PC-3 (cell line): ENCODE measurements at regions not wholly inside any gene's neighbourhood (a gene's known extent, or its start where the extent isn't known, plus 50 kb on each side); places are given as distances from the start of the nearest gene placed in this dataset.

Experiments used
- ATAC-seq: fragments of 200-7000 bp; cut with Tn5 transposase; 2 replicates; pipeline ENCODE4 v1.9.1; 2020; ENCODE audit warnings: mild to moderate bottlenecking, moderate library complexity
- BruUV-seq: library from RNA; stranded (reverse); fragments of 400-500 nt; replicated peaks from 2 replicates; lab custom pipeline; 2021; lab: Mats Ljungman, UMichigan
- CTCF ChIA-PET: fragments of 300-600 bp; sonication (Branson Sonifier 250); formaldehyde crosslinking; loops from one replicate; lab custom pipeline; 2022; ENCODE audit warnings: antibody characterized with exemption; lab: Charles Lee
- POLR2A ChIA-PET: fragments of 300-600 bp; sonication (Branson Sonifier 250); formaldehyde crosslinking; loops from one replicate; lab custom pipeline; 2022; ENCODE audit warnings: antibody characterized with exemption; ENCODE audit not compliant: unreplicated experiment; lab: Charles Lee
- DNase-seq: peaks from one replicate; pipeline ENCODE4 v3.0.0-alpha.2; 2015
- H2AFZ ChIP-seq: fragments of 300-600 bp; sonication (generic); 2 replicates; pipeline ENCODE4 v1.6.0; 2016; ENCODE audit warnings: antibody characterized with exemption, low read length
- H3F3A ChIP-seq: fragments of 300-600 bp; sonication (generic); one replicate; pipeline ENCODE4 v1.6.0; 2017; ENCODE audit warnings: antibody characterized with exemption, low read length, control low read depth, mild to moderate bottlenecking; ENCODE audit not compliant: unreplicated experiment
- H3K27ac ChIP-seq: fragments of 300-600 bp; sonication (generic); 2 replicates; pipeline ENCODE4 v1.5.1; 2016; ENCODE audit warnings: mild to moderate bottlenecking, low read length
- H3K27me3 ChIP-seq: fragments of 300-600 bp; sonication (generic); 2 replicates; pipeline ENCODE4 v1.6.1; 2016; ENCODE audit warnings: low read length, mixed read lengths
- H3K36me3 ChIP-seq: fragments of 300-600 bp; sonication (generic); 2 replicates; pipeline ENCODE4 v1.6.1; 2016; ENCODE audit warnings: low read depth, mixed run types, low read length, mixed read lengths
- H3K4me1 ChIP-seq: fragments of 300-600 bp; sonication (generic); 2 replicates; pipeline ENCODE4 v1.5.1; 2016; ENCODE audit warnings: low read length; ENCODE audit not compliant: insufficient read depth
- H3K4me2 ChIP-seq: fragments of 300-600 bp; sonication (generic); 2 replicates; pipeline ENCODE4 v1.6.0; 2016; ENCODE audit warnings: low read length
- H3K4me3 ChIP-seq: fragments of 300-600 bp; sonication (generic); 2 replicates; pipeline ENCODE4 v1.5.1; 2016; ENCODE audit warnings: mild to moderate bottlenecking, low read length, mixed read lengths
- H3K79me2 ChIP-seq: fragments of 300-600 bp; sonication (generic); 2 replicates; pipeline ENCODE4 v1.6.1; 2017; ENCODE audit warnings: low read length, mixed read lengths
- H3K9ac ChIP-seq: fragments of 300-600 bp; sonication (generic); 2 replicates; pipeline ENCODE4 v1.6.0; 2016; ENCODE audit warnings: mild to moderate bottlenecking, low read length
- H3K9me2 ChIP-seq: fragments of 300-600 bp; sonication (generic); replicated peaks from 2 replicates; pipeline ENCODE4 v1.6.1; 2016; ENCODE audit warnings: mixed run types, low read length, mixed read lengths
- H3K9me3 ChIP-seq: fragments of 300-600 bp; sonication (generic); 2 replicates; pipeline ENCODE4 v1.6.1; 2016; ENCODE audit warnings: low read length, mixed read lengths
- H4K20me1 ChIP-seq: fragments of 300-600 bp; sonication (generic); 2 replicates; pipeline ENCODE4 v1.6.1; 2016; ENCODE audit warnings: low read length, mixed read lengths
- EZH2 ChIP-seq: fragments of 300-600 bp; sonication (generic); IDR thresholded peaks from one replicate; pipeline ENCODE4 v1.6.1; 2017; ENCODE audit warnings: antibody characterized with exemption, mild to moderate bottlenecking, low read length; ENCODE audit not compliant: unreplicated experiment
- EZH2phosphoT487 ChIP-seq: fragments of 300-600 bp; sonication (generic); IDR thresholded peaks from 2 replicates; pipeline ENCODE4 v1.6.1; 2018; ENCODE audit warnings: mild to moderate bottlenecking, antibody characterized with exemption, low read length, borderline replicate concordance
- intact Hi-C: fragments of 100-400 bp; cut with micrococcal nuclease; formaldehyde crosslinking; loops from 2 replicates; pipeline ENCODE4 v1.9.0; 2023
- TF ChIP-seq, protein P1 (sequence below): fragments of 300-600 bp; sonication (generic); conservative IDR thresholded peaks from 2 replicates; pipeline ENCODE4 v1.5.1; 2017; ENCODE audit warnings: antibody characterized with exemption, low read depth, mild to moderate bottlenecking, low read length

DNA sequence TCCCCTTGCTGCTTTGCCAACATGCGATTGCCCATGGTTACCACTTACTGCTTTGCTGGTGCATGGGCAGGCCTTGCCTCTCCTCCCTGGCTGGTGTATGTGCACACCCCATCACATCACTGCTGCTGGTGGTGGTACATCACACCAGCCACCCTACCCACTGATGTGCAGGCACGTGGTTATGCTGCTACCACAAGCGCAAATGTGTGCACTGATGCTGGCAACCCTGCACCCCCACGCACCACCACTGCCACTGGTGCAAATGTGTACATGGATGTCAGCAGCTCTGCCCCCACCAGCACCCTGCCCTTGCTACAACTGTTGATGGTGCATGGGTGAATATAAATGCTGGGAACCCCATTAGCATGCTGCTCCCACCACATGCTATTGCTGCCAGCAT, 261.7 kb downstream of the AEBP2 start:
- no peaks in the 10 kb centered on the region for H3K36me3 ChIP-seq
- ATAC-seq (no peak), DNase-seq (no peak)
- ChIA-PET POLR2A (no interaction called here), CTCF (no interaction called here)
- intact Hi-C loops: no loop called here
- H4K20me1 ChIP-seq: no peaks in the 10 kb centered on the region
- H3K9ac ChIP-seq: no peak overlapping the region
- H3K4me3 ChIP-seq: no peak overlapping the region
- H3K4me2 ChIP-seq: no peak overlapping the region
- no peaks in the 10 kb centered on the region for H3F3A ChIP-seq
- no TSS peak for BruUV-seq
- no peaks in the 10 kb centered on the region for H3K9me3 ChIP-seq
- TF ChIP-seq EZH2: no peak
- TF ChIP-seq, protein P1, sequence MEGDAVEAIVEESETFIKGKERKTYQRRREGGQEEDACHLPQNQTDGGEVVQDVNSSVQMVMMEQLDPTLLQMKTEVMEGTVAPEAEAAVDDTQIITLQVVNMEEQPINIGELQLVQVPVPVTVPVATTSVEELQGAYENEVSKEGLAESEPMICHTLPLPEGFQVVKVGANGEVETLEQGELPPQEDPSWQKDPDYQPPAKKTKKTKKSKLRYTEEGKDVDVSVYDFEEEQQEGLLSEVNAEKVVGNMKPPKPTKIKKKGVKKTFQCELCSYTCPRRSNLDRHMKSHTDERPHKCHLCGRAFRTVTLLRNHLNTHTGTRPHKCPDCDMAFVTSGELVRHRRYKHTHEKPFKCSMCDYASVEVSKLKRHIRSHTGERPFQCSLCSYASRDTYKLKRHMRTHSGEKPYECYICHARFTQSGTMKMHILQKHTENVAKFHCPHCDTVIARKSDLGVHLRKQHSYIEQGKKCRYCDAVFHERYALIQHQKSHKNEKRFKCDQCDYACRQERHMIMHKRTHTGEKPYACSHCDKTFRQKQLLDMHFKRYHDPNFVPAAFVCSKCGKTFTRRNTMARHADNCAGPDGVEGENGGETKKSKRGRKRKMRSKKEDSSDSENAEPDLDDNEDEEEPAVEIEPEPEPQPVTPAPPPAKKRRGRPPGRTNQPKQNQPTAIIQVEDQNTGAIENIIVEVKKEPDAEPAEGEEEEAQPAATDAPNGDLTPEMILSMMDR: no peak
- TF ChIP-seq EZH2phosphoT487: no peak
- H3K79me2 ChIP-seq: no peaks in the 10 kb centered on the region
- no peaks in the 10 kb centered on the region for H3K9me2 ChIP-seq
- no peaks in the 10 kb centered on the region for H3K4me1 ChIP-seq
- H3K27me3 ChIP-seq: no peaks in the 10 kb centered on the region
- H2AFZ ChIP-seq: no peak overlapping the region
- no peak overlapping the region for H3K27ac ChIP-seq

DNA sequence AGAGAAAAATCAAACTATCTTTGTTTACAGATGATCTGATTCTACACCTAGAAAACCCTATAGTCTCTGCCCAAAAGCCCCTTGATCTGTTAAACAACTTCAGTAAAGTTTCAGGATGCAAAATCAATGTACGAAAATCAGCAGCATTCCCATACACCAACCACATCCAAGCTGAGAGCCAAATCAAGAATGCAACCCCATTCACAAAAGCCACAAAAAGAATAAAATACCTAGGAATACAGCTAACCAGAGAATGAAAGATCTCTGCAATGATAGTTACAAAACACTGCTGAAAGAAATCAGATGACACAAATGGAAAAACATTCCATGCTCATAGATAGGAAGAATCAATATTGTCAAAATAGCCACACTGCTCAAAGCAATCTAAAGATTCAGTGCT, 265.7 kb downstream of the AEBP2 start:
- H3K79me2 ChIP-seq: no peaks in the 10 kb centered on the region
- no peak overlapping the region for H3K4me2 ChIP-seq
- no peak overlapping the region for H2AFZ ChIP-seq
- TF ChIP-seq EZH2 (no peak), EZH2phosphoT487 (no peak)
- TF ChIP-seq, protein P1: no peak
- H4K20me1 ChIP-seq: no peaks in the 10 kb centered on the region
- H3K9me3 ChIP-seq: no peaks in the 10 kb centered on the region
- POLR2A ChIA-PET: no interaction called here
- H3K27me3 ChIP-seq: no peaks in the 10 kb centered on the region
- intact Hi-C loops: no loop called here
- no TSS peak for BruUV-seq
- CTCF ChIA-PET: no interaction called here
- no peaks in the 10 kb centered on the region for H3K36me3 ChIP-seq
- no peak overlapping the region for H3K9ac ChIP-seq
- no peak for DNase-seq
- no peaks in the 10 kb centered on the region for H3K9me2 ChIP-seq
- no peak overlapping the region for H3K27ac ChIP-seq
- 0 out of 2 replicates have a peak, but pooled peaks cover 6% of the 10 kb centered on the region for H3K4me1 ChIP-seq
- no peak for ATAC-seq
- no peak overlapping the region for H3K4me3 ChIP-seq
- no peaks in the 10 kb centered on the region for H3F3A ChIP-seq

DNA sequence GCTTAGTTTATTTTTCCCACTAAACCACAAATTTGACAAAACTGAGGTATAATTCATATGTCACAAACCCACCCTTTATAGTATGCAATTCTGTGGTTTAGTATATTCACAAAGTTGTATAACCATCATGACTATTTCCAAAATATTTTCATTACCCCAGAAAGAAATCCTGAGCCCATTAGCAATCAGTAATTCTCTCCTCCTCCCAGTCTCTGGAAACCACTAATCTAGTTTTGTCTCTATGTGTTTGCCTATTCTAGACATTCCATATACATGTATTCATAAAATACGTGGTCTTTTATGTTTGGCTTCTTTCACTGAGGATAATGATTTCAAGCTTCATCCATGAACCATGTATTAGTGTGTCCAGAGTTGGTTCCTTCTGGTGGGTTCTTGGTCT, 267.6 kb downstream of the AEBP2 start:
- Histone ChIP-seq H3K4me1 (0 out of 2 replicates have a peak, but pooled peaks cover 6% of the 10 kb centered on the region), H3K9me2 (no peaks in the 10 kb centered on the region), H3K4me2 (no peak overlapping the region), H3K79me2 (no peaks in the 10 kb centered on the region), H3K4me3 (no peak overlapping the region), H3K27ac (no peak overlapping the region), H3F3A (no peaks in the 10 kb centered on the region), H4K20me1 (no peaks in the 10 kb centered on the region), H3K27me3 (no peaks in the 10 kb centered on the region), H3K9ac (no peak overlapping the region), H3K36me3 (no peaks in the 10 kb centered on the region), H2AFZ (no peak overlapping the region), H3K9me3 (no peaks in the 10 kb centered on the region)
- POLR2A ChIA-PET: no interaction called here
- CTCF ChIA-PET: no interaction called here
- TF ChIP-seq EZH2phosphoT487: no peak
- TF ChIP-seq, protein P1: no peak
- no peak for TF ChIP-seq EZH2
- ATAC-seq (no peak), DNase-seq (no peak)
- intact Hi-C loops: no loop called here
- no TSS peak for BruUV-seq
